ENCODE measurements at regions not wholly inside any gene's neighbourhood (a gene's known extent, or its start where the extent isn't known, plus 50 kb on each side); places are given as distances from the start of the nearest gene placed in this dataset.

- Histone ChIP-seq H3K27me3 (ENCODE audit: insufficient read depth, low read length) (no peaks in the 10 kb centered on the region; the same call in 1 of the 2 replicates), H3K9ac (ENCODE audit: low read length) (no peak overlapping the region), H3K4me2 (ENCODE audit: low read length) (no peak overlapping the region), H3K79me2 (ENCODE audit: insufficient read depth, low read length) (no peaks in the 10 kb centered on the region), H3K4me1 (ENCODE audit: control insufficient read depth in 1 of 2, insufficient read depth in 2 of 2, low read length in 2 of 2) (peaks cover 4 to 10% of the 10 kb centered on the region in 2 experiments; a peak in 3 of 4 replicates), H3K36me3 (ENCODE audit: control insufficient read depth in 1 of 2, insufficient read depth in 2 of 2, low read length in 2 of 2) (no peaks in the 10 kb centered on the region), H3K4me3 (replicated peaks in 1 of 2; ENCODE audit: low read depth in 1 of 2, low read length in 2 of 2) (no peak overlapping the region), H2AFZ (ENCODE audit: low read depth, low read length, poor library complexity, severe bottlenecking) (no peak overlapping the region), H3K27ac (ENCODE audit: low read depth, low read length) (no peak overlapping the region), H3K9me2 (ENCODE audit: insufficient read depth) (no peaks in the 10 kb centered on the region), H4K20me1 (ENCODE audit: insufficient read depth) (no peaks in the 10 kb centered on the region), H3K9me3 (ENCODE audit: control insufficient read depth in 1 of 2, insufficient read depth in 1 of 2, low read depth in 1 of 2, low read length in 2 of 2) (no peaks in the 10 kb centered on the region)
- POLR2A ChIA-PET = no interaction called here
- RAD21 ChIA-PET (ENCODE audit: low non-redundant PET in 1 of 2, low total read pairs in 2 of 2, uncharacterized antibody in 2 of 2, unreplicated experiment in 2 of 2) = no interaction called here
- no peak for ATAC-seq
- TF ChIP-seq POLR2AphosphoS5 (IDR thresholded peaks at IDR 0.05; ENCODE audit: low read depth, low read length) = no peak
- no peak for TF ChIP-seq SRF (IDR thresholded peaks at IDR 0.05; ENCODE audit: low read depth)
- no peak for TF ChIP-seq EZH2 (IDR thresholded peaks at IDR 0.05)
- no peak for TF ChIP-seq ZBTB33 (IDR thresholded peaks at IDR 0.05; ENCODE audit: extremely low read depth, insufficient replicate concordance, low read length)
- TF ChIP-seq REST (IDR thresholded peaks at IDR 0.05; ENCODE audit: low read depth) = no peak
- no peak for TF ChIP-seq FOSL1 (IDR thresholded peaks at IDR 0.05; ENCODE audit: low read depth)
- TF ChIP-seq SP1 (IDR thresholded peaks at IDR 0.05; ENCODE audit: low read depth) = no peak
- no peak for TF ChIP-seq ELF1 (IDR thresholded peaks at IDR 0.05; ENCODE audit: borderline replicate concordance, low read depth)
- TF ChIP-seq JUND (IDR thresholded peaks at IDR 0.05) = no peak
- no peak for TF ChIP-seq SIN3A (IDR thresholded peaks at IDR 0.05; ENCODE audit: low read depth)
- no peak for TF ChIP-seq ZFX (IDR thresholded peaks at IDR 0.05)
- no peak for TF ChIP-seq EGR1 (IDR thresholded peaks at IDR 0.05; ENCODE audit: low read depth)
- TF ChIP-seq RAD21 (IDR thresholded peaks at IDR 0.05; ENCODE audit: low read depth) = no peak
- no peak for TF ChIP-seq CBX3 (IDR thresholded peaks at IDR 0.05; ENCODE audit: low read depth)
- no peak for TF ChIP-seq TCF7L2 (IDR thresholded peaks at IDR 0.05; ENCODE audit: borderline replicate concordance, extremely low read depth, insufficient read depth, insufficient read length)
- no peak for TF ChIP-seq EZH2phosphoT487 (IDR thresholded peaks at IDR 0.05; ENCODE audit: borderline replicate concordance)
- no peak for TF ChIP-seq ZNF274 (IDR thresholded peaks at IDR 0.05; ENCODE audit: low read depth, low read length)
- TF ChIP-seq YY1 (IDR thresholded peaks at IDR 0.05; ENCODE audit: extremely low read depth, insufficient replicate concordance, low read depth, low read length) = no peak
- intact Hi-C loops (cut with micrococcal nuclease) = no loop called here
- BruUV-seq (replicated peaks) = no TSS peak
- CTCF ChIA-PET = no interaction called here
- DNase-seq (ENCODE audit: low read depth, low spot score) = no peak
Measured at GRCh38 chr10:100647928-100648327, 97.5 kb upstream of the PAX2 start.

Measured in HCT116 (cell line).